Posterior cingulate gyrus (tissue), 11 donors: ENCODE measurements at regions not wholly inside any gene's neighbourhood (a gene's known extent, or its start where the extent isn't known, plus 50 kb on each side); places are given as distances from the start of the nearest gene placed in this dataset.
"Not testable (repeated sequence)": the region's sequence is repeated elsewhere in the genome, so short reads cannot be mapped to it uniquely, and the experiment has no call there.

ENCODE experiments used
- DNase-seq, 10 donors: peaks; one replicate each; pipeline versions ENCODE4 v3.0.0 to v3.0.0-alpha.2; 2020 to 2021; ENCODE audit warnings: mixed read lengths in 3 of 10
- intact Hi-C: fragments of 100-400 bp; cut with DNase I; formaldehyde crosslinking; loops from one replicate; pipeline ENCODE4 v1.15.1; 2023

DNA sequence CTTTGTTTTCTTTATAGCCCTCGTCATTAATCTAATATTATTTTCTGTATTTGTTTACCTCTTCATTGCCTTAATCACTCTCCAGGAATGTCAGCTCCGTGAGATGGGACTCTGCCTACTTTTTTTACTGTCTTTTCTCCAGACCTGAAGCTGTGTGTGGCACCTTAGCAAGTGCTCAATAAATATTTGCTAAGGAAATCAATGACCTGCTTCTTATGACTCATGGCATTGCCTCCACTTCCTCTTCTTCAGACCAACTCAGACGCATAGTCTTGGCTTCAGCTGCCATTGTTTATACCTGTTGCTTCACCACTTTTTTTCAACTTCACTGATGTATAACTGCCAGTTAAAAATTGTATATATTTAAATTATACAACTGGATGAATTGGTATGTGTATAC lies 218.5 kb upstream of the CMC1 start:
- intact Hi-C loops = no loop called here
- no peak for DNase-seq

DNA sequence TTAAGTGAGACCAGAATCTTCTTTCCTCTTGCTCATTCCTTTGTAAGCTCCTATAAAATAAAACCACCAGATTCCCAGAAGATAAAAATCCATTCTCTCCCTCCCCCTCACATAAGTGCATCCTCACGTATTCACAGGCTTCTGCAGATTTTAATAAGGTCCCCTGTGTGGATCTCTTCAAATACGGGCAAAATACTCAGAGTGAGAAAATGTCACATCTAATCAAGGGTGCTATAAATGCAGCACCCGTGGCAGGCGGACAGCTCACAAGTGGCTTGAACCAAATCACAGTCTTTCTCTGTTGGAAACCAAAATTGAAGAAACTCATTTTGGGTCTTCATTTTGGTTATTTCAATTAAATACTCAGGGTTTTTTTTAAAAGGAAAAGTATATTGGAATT lies 212.9 kb upstream of the CMC1 start:
- intact Hi-C loops = no loop called here
- DNase-seq = no peak

DNA sequence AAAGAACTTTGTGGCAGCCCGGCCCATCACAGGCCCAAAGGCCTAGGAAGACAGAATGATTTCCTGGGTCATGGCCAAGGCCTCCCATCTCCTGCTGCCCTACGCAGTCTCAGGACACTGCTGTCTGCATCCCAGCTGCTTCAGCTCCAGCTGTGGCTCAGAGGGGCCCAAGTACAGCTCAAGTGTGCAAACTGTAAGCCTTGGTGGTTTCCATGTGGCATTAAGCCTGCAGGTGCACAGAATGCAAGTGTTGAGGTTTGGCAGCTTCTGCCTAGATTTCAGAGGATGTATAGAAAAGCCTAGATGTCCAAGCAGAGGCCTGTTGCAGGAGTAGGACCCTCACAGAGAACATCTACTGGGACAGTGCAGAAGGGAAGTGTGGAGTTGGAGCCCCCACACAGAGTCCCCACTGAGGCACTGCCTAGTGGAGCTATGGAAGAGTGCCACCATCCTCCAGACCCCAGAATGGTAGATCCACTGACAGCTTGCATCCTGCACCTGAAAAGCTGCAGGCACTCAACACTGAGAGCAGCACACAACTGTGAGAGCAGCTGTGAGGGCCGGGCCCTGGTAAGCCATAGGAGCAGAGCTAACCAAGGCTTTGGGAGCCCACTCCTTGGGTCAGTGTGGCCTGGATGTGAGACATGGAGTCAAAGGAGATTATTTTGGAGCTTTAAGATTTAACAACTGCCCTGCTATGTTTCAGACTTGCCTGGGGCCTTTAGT lies 208.2 kb upstream of the CMC1 start:
- no peak for DNase-seq
- intact Hi-C loops = no loop called here

DNA sequence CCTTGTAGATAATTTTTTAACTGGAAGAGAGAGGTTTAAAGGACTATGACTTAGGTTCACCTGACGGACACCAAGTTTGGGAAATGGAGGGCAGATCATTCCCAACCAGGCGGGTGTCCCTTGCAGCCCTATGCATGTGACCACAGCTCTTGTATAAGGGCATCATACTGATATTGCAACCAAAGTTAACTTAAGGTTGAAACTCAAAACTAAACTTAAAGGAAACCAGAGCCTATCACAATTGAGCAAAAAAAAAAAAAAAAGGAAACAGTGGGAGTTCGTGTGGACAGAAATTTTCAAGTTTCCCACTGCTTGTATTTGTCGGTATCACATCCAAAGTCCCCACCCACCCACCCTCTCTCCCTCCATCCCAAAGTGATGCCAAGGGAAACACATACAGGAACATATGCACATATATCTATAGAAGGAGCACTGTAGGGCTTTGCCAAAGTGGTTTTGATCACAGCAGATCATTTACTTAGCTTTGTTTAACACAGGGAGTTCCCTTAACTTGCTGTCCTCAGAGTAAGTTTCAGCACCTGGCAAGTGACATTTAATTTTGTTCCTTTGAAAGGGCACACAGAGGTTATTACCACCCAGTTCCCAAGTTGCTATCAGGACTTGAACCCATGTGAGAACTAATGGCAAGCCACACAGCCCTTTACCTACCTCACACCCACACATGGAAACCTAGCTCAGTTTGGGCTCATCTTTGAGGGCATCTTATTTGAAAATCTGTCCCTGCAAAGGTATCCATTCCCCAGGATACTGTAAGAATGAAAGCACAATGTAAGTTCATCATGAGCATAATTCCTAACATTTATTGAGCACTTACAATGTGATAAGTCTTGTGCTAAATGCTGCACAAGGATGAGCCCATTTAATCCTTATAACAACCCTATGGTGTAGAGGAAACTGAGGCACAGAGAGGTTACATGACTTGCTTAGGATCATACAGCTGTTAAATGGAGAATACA lies 204.5 kb upstream of the CMC1 start:
- intact Hi-C loops = no loop called here
- no peak for DNase-seq

DNA sequence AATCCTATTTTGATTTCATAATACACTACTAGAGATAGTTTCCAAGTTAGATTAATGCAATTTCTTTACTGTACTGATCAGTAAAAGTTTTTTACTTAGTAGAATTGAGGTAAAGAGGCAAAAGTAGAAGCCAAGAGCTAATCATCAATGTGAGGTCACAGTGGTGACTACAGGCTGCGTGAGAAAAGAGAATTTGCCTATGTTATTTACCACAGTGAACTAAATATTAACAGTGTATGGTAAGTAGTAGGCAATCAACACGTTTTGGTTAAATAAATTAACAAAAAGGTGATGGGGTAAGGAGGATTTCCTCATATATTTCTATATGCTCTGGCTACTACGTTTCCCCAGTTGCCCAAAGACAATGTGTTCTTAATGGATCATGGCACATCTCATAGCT lies 202.2 kb upstream of the CMC1 start:
- intact Hi-C loops = no loop called here
- DNase-seq = no peak

DNA sequence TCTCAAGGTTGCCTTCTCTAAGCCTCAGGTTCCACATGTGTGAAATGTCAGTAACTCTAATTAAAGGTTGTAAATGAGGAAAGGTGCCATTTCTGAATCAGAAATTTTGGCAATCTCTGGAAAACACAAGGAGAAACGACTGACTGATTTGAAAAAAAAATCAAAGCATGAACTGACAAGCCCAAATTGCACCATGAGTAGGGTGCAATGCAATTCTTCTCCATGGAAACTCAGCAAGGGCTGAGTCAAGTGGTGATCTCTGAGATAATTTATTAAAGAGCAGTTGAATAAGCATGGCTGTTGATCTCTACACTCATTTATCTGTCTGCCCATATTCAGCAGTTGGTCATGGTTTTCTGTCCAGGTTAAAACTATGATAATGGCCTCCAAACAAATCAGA lies 201.6 kb upstream of the CMC1 start:
- no peak for DNase-seq
- intact Hi-C loops = no loop called here

DNA sequence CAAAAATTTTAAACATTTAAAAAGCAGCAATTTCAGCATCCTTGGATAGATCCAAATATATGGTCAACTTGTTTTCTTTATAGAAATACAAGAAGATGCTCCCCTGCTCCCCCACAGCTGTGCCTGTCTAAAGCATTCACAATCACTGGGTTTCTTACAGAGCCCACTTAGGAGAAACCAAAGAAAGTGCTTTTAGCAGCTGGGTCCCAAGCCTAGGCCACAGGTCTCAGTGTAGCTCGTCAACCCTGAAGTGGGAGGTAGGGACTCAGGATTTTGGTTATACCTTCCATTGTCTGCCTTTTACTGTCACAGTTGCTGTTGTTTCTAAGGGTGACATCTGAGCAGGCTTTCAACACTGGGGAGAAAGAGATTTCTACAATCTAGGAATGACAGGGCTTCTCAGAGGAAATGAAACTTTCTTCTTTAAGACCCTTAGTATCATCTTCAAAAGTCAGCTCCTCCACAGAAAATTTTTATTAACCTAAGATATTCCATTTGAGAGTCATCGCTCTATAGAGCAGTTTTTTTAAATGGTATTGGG lies 199.3 kb upstream of the CMC1 start:
- intact Hi-C loops = no loop called here
- no peak for DNase-seq

DNA sequence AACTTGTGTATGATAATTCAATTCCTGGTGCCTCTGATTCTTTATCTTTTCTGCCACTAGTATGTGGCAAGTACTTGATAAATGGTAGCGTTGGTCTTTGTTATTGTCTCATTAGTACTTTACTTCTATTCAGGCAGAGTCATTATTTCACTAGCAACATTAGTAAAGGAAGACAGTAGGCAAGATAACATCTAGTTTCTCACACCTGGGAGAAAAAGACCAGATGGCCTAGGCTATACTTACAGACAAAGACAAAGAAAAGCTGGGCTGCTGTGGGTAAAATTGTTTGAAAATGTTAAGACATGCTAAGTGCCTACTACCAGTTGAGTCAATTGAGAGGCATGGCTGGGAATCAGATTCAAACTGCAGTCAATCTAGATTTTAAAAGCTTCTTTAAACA lies 198.7 kb upstream of the CMC1 start:
- intact Hi-C loops = no loop called here
- DNase-seq = no peak

DNA sequence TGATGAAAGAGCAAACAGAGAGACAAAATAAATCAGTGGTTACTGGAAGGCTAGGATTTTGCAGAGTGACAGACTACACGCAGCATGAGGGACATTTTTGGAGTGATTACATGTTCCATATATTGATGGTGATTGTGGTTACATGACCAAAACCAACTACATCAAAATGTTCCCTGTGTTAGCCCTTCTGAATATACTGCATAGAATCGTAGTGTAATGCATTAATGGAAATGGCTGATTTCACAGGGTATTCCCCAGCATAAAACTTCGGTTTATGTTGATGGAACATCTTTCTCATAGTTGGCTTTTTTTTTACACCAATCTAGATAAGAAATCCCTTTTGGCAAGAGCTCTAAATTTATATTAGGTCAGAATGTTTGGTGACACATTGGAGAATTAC lies 191.3 kb upstream of the CMC1 start:
- DNase-seq = no peak
- intact Hi-C loops = no loop called here

DNA sequence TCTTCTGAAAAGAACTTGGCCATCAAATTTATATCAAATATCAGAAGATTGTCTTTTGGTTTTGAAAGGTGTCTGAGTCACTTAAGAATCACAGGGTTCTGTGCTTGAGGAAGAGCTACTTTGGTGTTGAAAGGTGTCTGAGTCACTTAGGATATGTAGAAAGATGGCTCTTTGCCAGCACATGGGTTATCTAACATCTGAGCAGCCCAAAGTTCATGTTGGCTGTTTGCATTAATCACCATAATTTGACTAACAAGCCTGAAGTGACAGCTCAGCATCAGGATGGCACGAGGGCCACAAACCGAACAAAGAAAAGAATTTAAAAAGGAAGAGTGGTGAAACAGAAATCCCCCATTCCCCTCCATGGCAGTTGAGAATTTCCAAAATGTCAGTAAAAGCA lies 190.5 kb upstream of the CMC1 start:
- no peak for DNase-seq
- intact Hi-C loops = no loop called here

DNA sequence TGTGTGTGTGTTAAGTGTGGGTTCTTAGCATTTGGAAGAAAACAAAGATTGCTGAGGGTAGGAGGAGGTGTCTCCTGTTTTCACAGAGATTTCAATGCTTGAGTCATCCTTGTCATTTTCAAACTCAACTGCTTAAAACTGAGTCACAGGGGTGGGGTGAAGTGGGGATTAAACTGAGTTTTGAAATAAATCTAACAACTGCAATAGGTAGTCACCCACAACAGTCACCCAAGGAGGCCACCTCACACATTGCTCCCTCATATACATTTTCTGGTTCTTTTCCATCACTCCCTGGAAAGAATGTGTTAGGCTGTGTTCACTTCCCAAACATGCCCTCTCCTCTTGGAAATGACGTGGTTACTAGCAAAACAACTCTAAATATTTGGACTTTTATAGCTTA lies 187.7 kb upstream of the CMC1 start:
- intact Hi-C loops = no loop called here
- DNase-seq = no peak

DNA sequence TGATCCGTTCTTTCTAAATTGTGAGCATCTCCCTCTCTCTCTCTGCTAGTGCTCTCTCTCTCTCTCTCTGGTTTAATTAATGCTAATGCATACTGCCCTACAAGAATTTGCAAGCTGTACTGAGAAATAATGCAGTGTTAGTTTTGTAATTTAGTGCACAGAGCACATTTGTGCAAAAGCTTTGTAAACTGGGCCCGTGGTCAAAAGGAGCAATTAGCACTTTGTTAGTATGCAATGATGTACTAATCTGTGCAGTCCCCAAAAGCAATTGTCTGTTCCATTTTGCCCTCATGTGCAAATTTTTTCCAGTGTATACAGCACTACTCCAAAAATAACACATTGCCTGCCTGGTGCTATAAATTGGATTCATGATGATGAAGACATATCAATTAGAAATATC lies 184.6 kb upstream of the CMC1 start:
- intact Hi-C loops = no loop called here
- DNase-seq = no peak

DNA sequence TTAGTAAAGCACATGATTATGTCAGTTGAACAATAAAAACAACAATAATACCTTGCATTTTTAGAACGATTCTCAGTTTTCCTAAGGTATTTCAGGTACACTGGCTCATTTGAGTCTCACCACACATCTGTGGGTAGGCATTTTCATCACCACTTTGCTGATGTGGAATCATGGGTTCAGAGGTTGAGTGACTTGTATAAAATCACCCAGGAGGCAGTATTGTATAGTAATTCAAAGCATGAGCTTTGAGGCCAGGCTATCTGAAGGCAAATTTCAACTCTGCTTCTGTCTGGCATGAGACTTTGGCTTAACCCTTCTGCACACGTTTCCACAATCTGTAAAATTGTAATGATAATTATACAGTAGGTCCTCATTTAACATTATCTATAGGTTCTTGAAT lies 183.9 kb upstream of the CMC1 start:
- no peak for DNase-seq

DNA sequence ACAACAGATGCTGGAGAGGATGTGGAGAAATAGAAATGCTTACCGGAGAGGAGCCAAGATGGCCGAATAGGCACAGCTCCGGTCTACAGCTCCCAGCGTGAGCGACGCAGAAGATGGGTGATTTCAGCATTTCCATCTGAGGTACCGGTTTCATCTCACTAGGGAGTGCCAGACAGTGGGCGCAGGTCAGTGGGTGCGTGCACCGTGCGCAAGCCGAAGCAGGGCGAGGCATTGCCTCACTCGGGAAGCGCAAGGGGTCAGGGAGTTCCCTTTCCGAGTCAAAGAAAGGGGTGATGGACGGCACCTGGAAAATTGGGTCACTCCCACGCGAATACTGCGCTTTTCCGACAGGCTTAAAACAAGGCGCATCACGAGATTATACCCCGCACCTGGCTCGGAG lies 182.2 kb upstream of the CMC1 start:
- intact Hi-C loops, DNase-seq: not testable (repeated sequence)

More for the DNA sequence above, 183.9 kb upstream of the CMC1 start:
- intact Hi-C loops = no loop called here

DNA sequence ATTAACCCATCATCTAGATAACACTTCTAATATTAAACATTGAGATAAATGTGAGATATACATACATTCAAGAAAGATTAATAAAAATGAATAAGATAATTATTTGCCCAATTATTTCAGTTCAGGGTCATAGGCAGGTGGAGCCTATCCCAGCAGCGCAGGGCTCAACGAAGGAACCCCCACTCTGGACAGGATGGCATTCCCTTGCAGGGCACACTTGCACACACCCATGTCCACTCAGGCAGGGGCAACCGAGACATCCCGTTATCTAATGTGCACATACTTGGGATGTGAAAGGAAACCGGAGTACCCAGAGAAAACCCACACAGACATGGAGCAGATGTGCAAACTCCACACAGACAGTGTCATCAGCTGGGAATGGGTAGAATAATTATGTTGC lies 175.4 kb upstream of the CMC1 start:
- DNase-seq = peak in 2 of 10 donors; percentile 66 to 69
- intact Hi-C loops = no loop called here

DNA sequence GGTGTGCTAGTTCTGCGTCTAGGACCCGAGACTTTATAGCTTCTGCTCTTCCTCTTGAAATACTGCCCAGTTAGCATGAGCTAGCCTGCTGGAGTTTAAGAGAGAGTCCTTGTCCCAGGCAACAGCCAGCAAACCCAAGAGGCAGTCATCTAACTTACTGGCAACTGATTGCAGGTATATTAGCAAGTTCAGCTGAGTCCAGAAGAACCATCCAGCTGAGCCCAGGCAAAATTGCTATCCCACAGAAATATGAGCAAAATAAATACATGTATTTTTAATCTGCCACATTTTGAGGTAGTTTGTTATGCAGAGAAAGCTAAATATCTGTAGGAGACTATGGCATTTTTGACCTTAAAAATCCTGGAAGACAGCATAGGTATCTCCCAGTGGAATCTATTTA lies 174.4 kb upstream of the CMC1 start:
- intact Hi-C loops = no loop called here
- DNase-seq = no peak

DNA sequence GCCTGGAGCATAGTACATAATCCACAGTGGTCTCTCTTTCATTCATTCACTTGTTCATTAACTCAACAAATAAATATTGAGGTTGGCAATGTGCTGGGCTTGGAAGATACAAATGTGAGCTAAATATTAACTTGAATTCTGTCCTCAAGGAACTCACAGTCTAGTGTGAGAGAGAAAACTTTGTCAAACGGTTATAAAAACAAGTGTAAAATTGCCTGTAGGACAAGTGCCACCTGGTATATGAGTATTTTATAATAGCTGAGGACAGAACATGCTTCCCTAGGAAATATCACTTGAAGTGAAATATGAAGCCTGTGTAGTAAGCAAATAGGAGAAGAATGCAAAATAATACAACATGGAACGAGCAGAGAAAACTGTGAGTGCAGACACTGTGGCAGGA lies 173.1 kb upstream of the CMC1 start:
- intact Hi-C loops = no loop called here
- DNase-seq = no peak

DNA sequence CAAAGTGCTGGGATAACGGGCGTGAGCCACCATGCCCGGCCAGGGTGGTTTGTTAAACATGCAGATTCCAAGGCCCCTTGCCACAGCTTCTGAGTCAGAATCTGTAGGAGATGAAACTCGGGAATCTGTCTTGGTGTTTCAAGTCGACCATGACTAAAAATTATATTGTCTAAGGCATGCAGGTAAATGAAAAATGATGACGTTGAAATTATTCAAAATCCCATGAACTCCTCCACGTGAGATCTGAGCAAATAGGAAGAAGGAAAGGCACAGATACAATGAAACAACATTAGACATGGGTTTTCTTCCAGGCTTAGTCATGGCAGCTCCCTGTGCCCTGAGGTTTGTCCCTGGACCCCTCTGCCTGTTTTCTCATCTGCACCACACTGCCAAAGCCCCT lies 172.0 kb upstream of the CMC1 start:
- intact Hi-C loops = no loop called here
- peak in 1 of 10 donors; percentile 42 for DNase-seq

DNA sequence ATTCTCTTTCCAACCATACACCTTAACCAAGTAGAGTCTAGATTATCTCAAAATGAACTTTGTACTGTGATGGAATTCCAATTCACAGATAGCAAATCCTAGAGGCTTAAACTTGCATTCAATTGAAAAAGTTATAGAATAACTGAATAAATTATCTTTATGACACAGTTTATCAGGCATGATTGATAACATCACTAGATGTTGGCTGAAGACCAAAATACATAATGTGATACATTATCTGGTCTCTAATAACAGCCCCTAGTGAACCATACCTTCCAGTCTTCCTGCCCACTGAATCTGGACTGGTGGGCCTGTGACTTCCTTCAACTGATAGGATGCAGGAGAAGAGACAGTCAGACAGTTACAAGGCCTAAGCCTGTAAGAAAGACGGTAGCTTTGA lies 165.2 kb upstream of the CMC1 start:
- no peak for DNase-seq
- intact Hi-C loops = no loop called here

DNA sequence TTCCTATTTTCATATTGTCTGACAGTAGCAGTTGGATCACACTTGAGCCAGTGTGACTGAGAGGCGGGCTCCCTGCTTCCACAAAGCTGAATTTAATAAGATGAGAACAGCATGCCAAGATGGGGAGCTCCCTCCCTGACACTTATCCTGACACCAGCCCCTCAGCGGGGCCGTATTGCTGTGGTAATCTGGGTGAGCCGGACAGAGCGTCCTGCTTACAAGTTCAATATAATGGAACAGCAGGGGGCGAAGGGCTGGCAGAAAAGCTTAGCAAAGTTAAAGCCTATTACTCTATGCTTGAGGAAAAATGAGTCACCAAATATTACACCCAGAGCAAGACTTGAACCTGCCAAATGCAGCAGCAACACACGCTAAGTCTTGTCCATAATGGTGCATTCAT lies 163.8 kb upstream of the CMC1 start:
- DNase-seq = peak in 5 of 10 donors; percentile 10 to 88 (median 47)
- intact Hi-C loops = no loop called here

DNA sequence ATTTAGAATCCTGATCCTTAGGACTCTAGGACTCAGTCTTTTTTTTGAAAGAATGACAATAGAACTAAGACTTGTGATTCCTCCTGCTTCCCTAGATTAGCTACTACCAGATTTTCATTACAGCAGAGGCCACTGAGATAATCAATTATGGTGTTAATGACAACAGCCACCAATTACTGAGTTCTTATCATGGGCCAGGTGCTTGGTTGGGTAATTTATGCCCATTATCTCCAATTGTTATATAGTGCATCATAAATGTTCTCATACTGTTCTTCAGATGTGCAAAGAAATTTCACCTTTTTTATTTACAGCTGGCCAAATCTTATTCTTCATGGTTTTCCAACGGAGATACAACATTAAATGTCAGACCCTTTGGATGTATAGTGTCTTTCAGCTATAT lies 162.9 kb upstream of the CMC1 start:
- DNase-seq = no peak
- intact Hi-C loops = no loop called here

DNA sequence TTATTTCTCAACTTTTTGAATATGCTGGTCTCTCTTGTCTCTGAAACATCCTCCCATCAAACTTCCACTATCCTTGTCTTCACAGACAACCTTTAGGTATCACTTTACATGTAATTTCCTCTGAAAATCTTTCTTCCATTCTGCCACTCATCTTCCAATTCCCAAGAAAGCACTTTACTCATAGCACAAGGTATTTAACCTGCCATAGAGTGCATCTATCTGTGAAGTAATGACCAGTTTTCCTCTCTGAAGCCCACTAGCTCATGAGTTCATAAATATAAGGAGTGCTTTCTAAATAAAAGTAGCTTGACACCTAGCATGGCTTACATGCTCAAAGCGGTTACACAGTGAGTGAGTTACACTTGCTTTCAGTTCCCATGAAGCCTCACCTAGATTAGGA lies 160.7 kb upstream of the CMC1 start:
- intact Hi-C loops = no loop called here

More for the DNA sequence above, 160.7 kb upstream of the CMC1 start:
- DNase-seq = no peak
